Astrocyte (in vitro differentiated cells and primary cell): ENCODE measurements at regions not wholly inside any gene's neighbourhood (a gene's known extent, or its start where the extent isn't known, plus 50 kb on each side); places are given as distances from the start of the nearest gene placed in this dataset.

Experiments
- CTCF ChIP-seq: IDR thresholded peaks from 2 replicates; pipeline ENCODE4 v1.5.1; 2011; ENCODE audit warnings: low read depth, mild to moderate bottlenecking, inconsistent platforms, low read length, moderate library complexity; ENCODE audit not compliant: insufficient read depth
- EZH2 ChIP-seq: IDR thresholded peaks from 2 replicates; pipeline ENCODE4 v1.6.1; 2012; ENCODE audit warnings: mild to moderate bottlenecking, low read length, inconsistent platforms; ENCODE audit not compliant: insufficient read depth

- TF ChIP-seq CTCF (no peak), EZH2 (no peak)
Observed at GRCh38 chr2:8248623-8248957, 433.3 kb upstream of the ID2 start.
